ENCODE measurements at regions not wholly inside any gene's neighbourhood (a gene's known extent, or its start where the extent isn't known, plus 50 kb on each side); places are given as distances from the start of the nearest gene placed in this dataset.

DNA sequence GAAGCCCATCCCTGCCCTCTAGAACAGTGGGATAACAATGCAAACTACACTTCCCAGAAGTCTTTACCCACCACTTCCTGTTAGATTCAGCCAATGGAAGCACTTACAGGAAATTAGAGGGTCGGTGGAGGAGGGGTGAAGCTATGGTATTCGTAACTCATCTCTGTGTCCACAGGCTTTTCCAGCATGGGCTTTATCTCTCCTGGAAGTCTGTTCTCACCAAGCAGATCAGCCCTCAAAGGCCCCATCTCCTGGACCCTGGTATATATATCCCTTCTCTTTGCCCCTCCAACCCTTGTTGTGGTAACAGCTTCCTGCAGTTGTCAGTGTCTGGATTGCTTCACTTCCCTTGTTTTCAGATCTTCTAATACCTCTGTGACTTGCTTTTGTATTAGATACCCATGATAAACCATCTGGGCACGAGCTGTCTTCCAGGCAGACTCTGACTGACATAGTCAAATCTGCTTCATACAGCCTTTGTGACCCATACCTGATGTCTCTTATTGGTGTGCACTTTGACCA is 475.0 kb upstream of the POU3F3 start:
- Histone ChIP-seq H3K9me3 (ENCODE audit: control insufficient read depth, insufficient read depth, low read length) (peaks cover 18% of the 10 kb centered on the region), H3K27ac (ENCODE audit: low read depth, low read length) (no peak overlapping the region), H3K27me3 (ENCODE audit: control insufficient read depth, insufficient read depth, low read length) (no peaks in the 10 kb centered on the region), H3K4me3 (ENCODE audit: low read depth, low read length) (no peak overlapping the region)
- POLR2A ChIA-PET, result no interaction called here
- CTCF ChIA-PET, result no interaction called here
- no peak for DNase-seq (ENCODE audit: low read depth, low spot score)
- TF ChIP-seq, protein P1, sequence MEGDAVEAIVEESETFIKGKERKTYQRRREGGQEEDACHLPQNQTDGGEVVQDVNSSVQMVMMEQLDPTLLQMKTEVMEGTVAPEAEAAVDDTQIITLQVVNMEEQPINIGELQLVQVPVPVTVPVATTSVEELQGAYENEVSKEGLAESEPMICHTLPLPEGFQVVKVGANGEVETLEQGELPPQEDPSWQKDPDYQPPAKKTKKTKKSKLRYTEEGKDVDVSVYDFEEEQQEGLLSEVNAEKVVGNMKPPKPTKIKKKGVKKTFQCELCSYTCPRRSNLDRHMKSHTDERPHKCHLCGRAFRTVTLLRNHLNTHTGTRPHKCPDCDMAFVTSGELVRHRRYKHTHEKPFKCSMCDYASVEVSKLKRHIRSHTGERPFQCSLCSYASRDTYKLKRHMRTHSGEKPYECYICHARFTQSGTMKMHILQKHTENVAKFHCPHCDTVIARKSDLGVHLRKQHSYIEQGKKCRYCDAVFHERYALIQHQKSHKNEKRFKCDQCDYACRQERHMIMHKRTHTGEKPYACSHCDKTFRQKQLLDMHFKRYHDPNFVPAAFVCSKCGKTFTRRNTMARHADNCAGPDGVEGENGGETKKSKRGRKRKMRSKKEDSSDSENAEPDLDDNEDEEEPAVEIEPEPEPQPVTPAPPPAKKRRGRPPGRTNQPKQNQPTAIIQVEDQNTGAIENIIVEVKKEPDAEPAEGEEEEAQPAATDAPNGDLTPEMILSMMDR (IDR thresholded peaks at IDR 0.05; ENCODE audit: low read depth, low read length), result no peak

DNA sequence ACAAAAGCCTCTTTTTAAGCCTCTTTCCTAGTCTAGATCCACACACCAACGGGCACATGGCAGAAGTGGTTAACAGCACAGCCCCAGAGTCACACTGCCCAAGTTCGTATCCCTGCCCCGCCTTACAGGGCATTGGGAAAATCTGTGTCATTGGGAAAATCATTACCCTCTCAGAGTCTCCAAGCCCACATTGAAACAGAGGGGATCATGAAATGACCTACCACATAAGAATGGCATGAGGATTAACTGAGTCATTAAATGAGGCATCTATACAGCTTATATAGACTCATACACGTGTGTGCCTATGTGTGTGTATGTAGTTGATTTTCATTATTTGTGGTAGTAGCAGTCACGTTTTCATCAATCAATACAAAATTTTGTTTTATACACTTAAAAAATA is 469.0 kb upstream of the POU3F3 start:
- Histone ChIP-seq H3K27ac (ENCODE audit: low read depth, low read length) (no peak overlapping the region), H3K4me3 (ENCODE audit: low read depth, low read length) (no peak overlapping the region), H3K9me3 (ENCODE audit: control insufficient read depth, insufficient read depth, low read length) (peaks cover 31% of the 10 kb centered on the region), H3K27me3 (ENCODE audit: control insufficient read depth, insufficient read depth, low read length) (no peaks in the 10 kb centered on the region)
- TF ChIP-seq, protein P1 (IDR thresholded peaks at IDR 0.05; ENCODE audit: low read depth, low read length), result no peak
- DNase-seq (ENCODE audit: low read depth, low spot score), result no peak
- CTCF ChIA-PET, result no interaction called here
- POLR2A ChIA-PET, result no interaction called here

DNA sequence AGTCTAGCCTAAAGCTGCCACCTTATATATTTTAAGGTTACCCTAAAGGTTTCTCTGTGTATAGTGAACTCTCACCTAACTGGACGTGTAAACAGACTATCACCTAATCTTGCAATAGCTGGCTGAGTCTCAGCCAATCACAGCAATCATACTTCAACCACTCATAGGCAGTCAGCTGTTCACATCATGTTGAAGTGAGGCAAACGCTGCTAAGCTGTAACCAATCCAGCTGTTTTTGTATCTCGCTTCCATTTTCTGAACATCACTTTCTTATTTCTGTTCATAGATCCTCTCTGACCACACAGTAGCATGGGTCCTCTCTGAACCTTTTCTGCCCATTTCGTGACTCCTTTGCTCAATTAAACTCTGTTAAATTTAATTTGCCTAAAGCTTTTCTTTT is 468.2 kb upstream of the POU3F3 start:
- Histone ChIP-seq H3K4me3 (ENCODE audit: low read depth, low read length) (no peak overlapping the region), H3K9me3 (ENCODE audit: control insufficient read depth, insufficient read depth, low read length) (peaks cover 31% of the 10 kb centered on the region), H3K27me3 (ENCODE audit: control insufficient read depth, insufficient read depth, low read length) (no peaks in the 10 kb centered on the region), H3K27ac (ENCODE audit: low read depth, low read length) (no peak overlapping the region)
- ChIA-PET CTCF (no interaction called here), POLR2A (no interaction called here)
- TF ChIP-seq, protein P1 (IDR thresholded peaks at IDR 0.05; ENCODE audit: low read depth, low read length), result no peak
- no peak for DNase-seq (ENCODE audit: low read depth, low spot score)

DNA sequence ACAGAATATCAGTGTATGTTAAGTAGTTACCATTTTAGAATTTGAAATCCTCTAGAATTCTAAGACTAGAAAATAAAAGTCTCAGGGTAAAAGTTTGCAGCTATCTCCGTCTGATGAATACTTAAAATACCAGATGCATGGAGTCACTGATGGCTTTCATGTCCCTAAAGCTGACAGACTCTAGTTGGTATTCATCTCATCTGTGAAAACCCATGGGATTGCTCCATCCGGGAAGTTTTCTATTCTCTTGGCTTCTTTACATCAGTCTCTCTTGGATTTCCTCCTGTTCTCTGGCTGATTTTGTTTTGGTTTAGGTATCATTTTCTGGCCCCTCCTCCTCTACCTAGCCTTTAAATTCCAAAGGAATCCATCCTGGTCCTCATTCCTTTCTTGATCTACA is 465.6 kb upstream of the POU3F3 start:
- TF ChIP-seq, protein P1 (IDR thresholded peaks at IDR 0.05; ENCODE audit: low read depth, low read length), result no peak
- CTCF ChIA-PET, result no interaction called here

DNA sequence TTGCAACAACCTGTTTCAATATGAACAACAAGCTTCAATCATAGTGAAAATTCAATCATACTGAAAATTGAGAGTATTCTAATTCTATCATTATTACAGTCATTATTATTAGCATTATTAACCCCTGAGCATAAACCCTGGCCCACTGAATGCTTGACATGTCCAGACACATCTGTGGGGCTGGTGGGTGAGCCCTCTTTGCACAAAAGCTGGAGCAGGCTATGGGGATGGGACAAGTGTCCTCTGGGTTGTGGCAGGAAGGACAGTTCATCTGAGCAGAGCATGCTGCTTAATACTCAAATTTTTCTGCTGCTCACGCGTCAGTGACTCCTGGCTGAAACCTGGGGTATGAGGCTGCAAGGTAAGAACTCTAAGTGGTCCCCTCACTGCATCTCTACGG is 451.1 kb upstream of the POU3F3 start:
- POLR2A ChIA-PET, result no interaction called here
- H3K27ac ChIP-seq (ENCODE audit: low read depth, low read length), result no peak overlapping the region
- peaks cover 22% of the 10 kb centered on the region for H3K9me3 ChIP-seq (ENCODE audit: control insufficient read depth, insufficient read depth, low read length)
- H3K27me3 ChIP-seq (ENCODE audit: control insufficient read depth, insufficient read depth, low read length), result no peaks in the 10 kb centered on the region
- no peak overlapping the region for H3K4me3 ChIP-seq (ENCODE audit: low read depth, low read length)
- TF ChIP-seq, protein P1 (IDR thresholded peaks at IDR 0.05; ENCODE audit: low read depth, low read length), result no peak
- CTCF ChIA-PET, result no interaction called here
- DNase-seq (ENCODE audit: low read depth, low spot score), result no peak

More for the DNA sequence above, 465.6 kb upstream of the POU3F3 start:
- Histone ChIP-seq H3K27me3 (ENCODE audit: control insufficient read depth, insufficient read depth, low read length) (no peaks in the 10 kb centered on the region), H3K4me3 (ENCODE audit: low read depth, low read length) (no peak overlapping the region), H3K9me3 (ENCODE audit: control insufficient read depth, insufficient read depth, low read length) (peaks cover 28% of the 10 kb centered on the region), H3K27ac (ENCODE audit: low read depth, low read length) (no peak overlapping the region)
- DNase-seq (ENCODE audit: low read depth, low spot score), result no peak
- POLR2A ChIA-PET, result no interaction called here

All from AG04450 (cell line).